OCI-LY7 (cell line): ENCODE measurements at regions not wholly inside any gene's neighbourhood (a gene's known extent, or its start where the extent isn't known, plus 50 kb on each side); places are given as distances from the start of the nearest gene placed in this dataset.

Experiments
- CTCF ChIP-seq: fragments of 200-600 bp; sonication (generic); conservative IDR thresholded peaks from 2 replicates; pipeline ENCODE4 v1.5.1; 2014; ENCODE audit warnings: mild to moderate bottlenecking, antibody characterized with exemption, low read length, moderate library complexity, mixed read lengths
- EZH2phosphoT487 ChIP-seq: fragments of 200-600 bp; sonication (generic); IDR thresholded peaks from 2 replicates; pipeline ENCODE4 v1.6.1; 2018; ENCODE audit warnings: low read depth, borderline replicate concordance, mild to moderate bottlenecking, mixed run types, antibody characterized with exemption, low read length, moderate library complexity, mixed read lengths

- TF ChIP-seq EZH2phosphoT487 (no peak), CTCF (no peak)
Measured at GRCh38 chr13:90632184-90632583, 715.3 kb upstream of the MIR17HG start.
